ENCODE measurements at regions not wholly inside any gene's neighbourhood (a gene's known extent, or its start where the extent isn't known, plus 50 kb on each side); places are given as distances from the start of the nearest gene placed in this dataset.

DNA sequence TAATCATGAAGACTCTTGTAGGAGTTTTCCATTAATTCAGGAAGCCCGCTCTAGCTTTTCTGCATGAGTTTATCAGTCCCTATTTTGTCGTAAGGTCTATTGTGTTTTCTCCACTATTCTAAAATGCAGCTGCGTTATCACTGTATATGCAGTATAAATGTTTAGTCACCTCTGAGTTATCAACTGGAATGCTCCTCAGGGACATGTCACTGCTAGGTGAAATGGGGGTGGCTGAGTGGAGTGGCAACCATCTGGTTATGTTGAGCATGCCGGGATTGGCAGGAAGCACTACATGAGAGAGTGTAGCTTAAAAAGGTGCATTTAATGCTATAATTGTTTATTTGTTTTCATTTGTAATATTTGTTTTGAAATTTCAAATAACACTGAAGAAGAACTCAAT is 285.2 kb upstream of the ELAC2 start:
- no peak for TF ChIP-seq CTCF (IDR thresholded peaks at IDR 0.05; ENCODE audit: control insufficient read depth, extremely low read depth, insufficient read depth)
- DNase-seq (ENCODE audit: low read depth), result no peak
- no peak overlapping the region for H3K4me3 ChIP-seq (ENCODE audit: low read depth, low read length)

DNA sequence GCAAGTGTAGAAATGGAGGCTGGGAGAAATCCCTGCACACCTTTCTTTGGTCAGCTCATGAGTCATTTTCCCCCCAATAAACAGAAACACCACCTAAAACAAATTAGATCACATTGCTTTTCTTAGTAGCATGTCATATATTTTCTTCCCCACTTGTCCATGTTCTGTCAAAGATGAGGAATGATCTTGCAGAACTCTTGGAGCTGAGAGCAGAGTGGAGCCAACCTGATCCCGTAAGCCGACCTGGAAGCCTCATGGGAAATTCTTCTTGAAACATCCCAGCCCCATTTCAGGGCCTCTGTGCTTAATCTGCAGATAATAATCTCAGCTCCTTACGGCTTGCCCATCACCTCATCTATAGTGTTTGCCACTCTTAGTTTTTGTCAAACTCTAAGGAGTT is 284.6 kb upstream of the ELAC2 start:
- no peak for TF ChIP-seq CTCF (IDR thresholded peaks at IDR 0.05; ENCODE audit: control insufficient read depth, extremely low read depth, insufficient read depth)
- H3K4me3 ChIP-seq (ENCODE audit: low read depth, low read length), result no peak overlapping the region
- DNase-seq (ENCODE audit: low read depth), result no peak

DNA sequence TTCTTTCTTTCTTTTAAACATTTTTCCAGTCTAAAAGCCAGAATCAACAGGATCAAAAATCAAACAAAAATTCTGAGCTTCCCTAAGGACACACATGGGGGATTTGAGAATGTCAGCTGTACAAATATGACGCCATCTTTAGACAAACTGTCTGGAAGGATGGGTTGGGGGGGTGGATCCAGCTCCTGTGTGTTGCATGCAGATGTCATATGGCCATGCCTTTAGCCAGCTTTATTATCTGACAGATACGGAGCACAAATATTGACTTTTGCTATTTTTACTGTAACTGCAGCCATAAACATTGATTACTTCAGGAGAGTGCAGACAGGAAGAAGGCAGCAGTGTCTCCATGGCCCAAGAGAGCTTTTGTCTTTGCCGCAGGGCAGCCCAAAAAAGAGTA is 279.4 kb upstream of the ELAC2 start:
- no peak overlapping the region for H3K4me3 ChIP-seq (ENCODE audit: low read depth, low read length)
- TF ChIP-seq CTCF (IDR thresholded peaks at IDR 0.05; ENCODE audit: control insufficient read depth, extremely low read depth, insufficient read depth), result no peak
- peak; percentile 85 for DNase-seq (ENCODE audit: low read depth)

DNA sequence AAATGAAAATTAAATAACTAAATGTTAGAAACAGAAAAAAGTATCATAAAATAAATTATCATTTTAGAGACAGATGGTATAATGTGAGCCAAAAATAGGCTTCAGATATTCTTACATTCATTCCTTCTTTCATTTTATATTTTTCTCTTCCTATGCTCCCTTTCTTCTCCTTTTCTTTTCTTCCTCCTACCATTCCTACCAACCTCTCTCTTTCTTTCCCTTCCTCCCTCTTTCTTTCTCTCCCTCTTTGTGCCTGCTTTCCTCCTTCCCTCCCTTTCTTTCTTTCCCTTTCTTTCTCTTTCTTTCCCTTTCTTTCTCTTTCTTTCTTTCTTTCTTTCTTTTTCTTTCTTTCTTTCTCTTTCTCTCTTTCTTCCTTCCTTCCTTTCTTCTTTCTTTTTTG is 275.6 kb upstream of the ELAC2 start:
- no peak for TF ChIP-seq CTCF (IDR thresholded peaks at IDR 0.05; ENCODE audit: control insufficient read depth, extremely low read depth, insufficient read depth)
- H3K4me3 ChIP-seq (ENCODE audit: low read depth, low read length), result no peak overlapping the region
- DNase-seq (ENCODE audit: low read depth), result no peak

DNA sequence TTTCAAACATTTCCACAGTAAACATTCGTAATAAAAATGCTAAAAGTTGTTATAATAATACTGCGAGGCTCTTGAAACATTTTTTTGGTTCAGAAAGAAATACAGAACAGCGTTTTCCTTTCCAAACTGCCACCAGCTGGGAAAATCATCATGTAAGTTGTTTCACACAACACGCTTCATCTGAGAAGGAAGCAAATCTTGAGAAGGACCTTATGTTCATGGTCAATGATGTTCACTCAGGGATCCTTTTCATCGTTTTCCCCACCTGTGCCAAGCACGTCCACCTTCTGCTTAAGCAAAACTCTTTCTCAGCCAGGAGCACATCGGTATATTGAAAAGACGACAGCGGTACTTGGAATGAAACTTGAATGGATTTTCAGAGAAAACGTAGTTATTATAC is 274.5 kb upstream of the ELAC2 start:
- no peak for DNase-seq (ENCODE audit: low read depth)
- TF ChIP-seq CTCF (IDR thresholded peaks at IDR 0.05; ENCODE audit: control insufficient read depth, extremely low read depth, insufficient read depth), result no peak

DNA sequence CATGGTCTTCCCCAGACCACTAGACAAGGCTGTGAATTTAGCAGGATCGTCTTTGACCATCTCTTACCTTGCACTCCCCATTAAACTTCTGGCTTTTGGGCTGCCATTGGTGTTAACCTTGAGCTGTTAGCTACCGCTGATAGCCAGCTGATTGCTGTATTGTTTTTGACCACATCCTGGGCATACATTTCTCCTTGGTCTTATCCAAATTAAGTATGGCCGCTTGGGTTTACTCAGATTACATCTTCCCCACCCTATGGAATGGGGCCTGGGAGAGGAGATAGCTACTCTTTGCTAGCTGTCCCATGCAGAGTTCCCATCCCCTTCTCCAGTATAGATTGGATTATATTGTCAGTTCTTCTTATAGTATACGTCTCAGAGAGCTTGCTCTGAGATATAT is 270.4 kb upstream of the ELAC2 start:
- no peak overlapping the region for H3K4me3 ChIP-seq (ENCODE audit: low read depth, low read length)
- no peak for TF ChIP-seq CTCF (IDR thresholded peaks at IDR 0.05; ENCODE audit: control insufficient read depth, extremely low read depth, insufficient read depth)
- DNase-seq (ENCODE audit: low read depth), result no peak

More for the DNA sequence above, 274.5 kb upstream of the ELAC2 start:
- H3K4me3 ChIP-seq (ENCODE audit: low read depth, low read length), result no peak overlapping the region

- no peak for TF ChIP-seq CTCF (IDR thresholded peaks at IDR 0.05; ENCODE audit: control insufficient read depth, extremely low read depth, insufficient read depth)
- no peak overlapping the region for H3K4me3 ChIP-seq (ENCODE audit: low read depth, low read length)
- DNase-seq (ENCODE audit: low read depth), result peak; percentile 69
Observed at GRCh38 chr17:13287226-13287625, 269.4 kb upstream of the ELAC2 start.
